ENCODE measurements at regions not wholly inside any gene's neighbourhood (a gene's known extent, or its start where the extent isn't known, plus 50 kb on each side); places are given as distances from the start of the nearest gene placed in this dataset.
A peak's percentile ranks its signal among the peaks of the same experiment; 100 is the strongest.
"Not testable (repeated sequence)": the region's sequence is repeated elsewhere in the genome, so short reads cannot be mapped to it uniquely, and the experiment has no call there.

- no peak for DNase-seq
These were observed 358.6 kb upstream of the ARHGEF26 start for GRCh38 chr3:153762411-153763235.

- no peak for DNase-seq
These were observed 353.3 kb upstream of the ARHGEF26 start for GRCh38 chr3:153767601-153768560.

GRCh38 chr3:153768561-153769469 lies 352.4 kb upstream of the ARHGEF26 start:
- peak; percentile 49 for DNase-seq

- no peak for DNase-seq
These were observed 338.1 kb upstream of the ARHGEF26 start for GRCh38 chr3:153783106-153783505.

- no peak for DNase-seq
These were observed 337.3 kb upstream of the ARHGEF26 start for GRCh38 chr3:153783741-153784480.

- no peak for DNase-seq
These were observed 335.3 kb upstream of the ARHGEF26 start for GRCh38 chr3:153785901-153786300.

GRCh38 chr3:153789380-153789779 lies 331.8 kb upstream of the ARHGEF26 start:
- DNase-seq: no peak

- DNase-seq: not testable (repeated sequence)
These were observed 324.1 kb upstream of the ARHGEF26 start for GRCh38 chr3:153797056-153797455.

- DNase-seq: no peak
These were observed 312.1 kb upstream of the ARHGEF26 start for GRCh38 chr3:153809097-153809496.

GRCh38 chr3:153818338-153818737 lies 302.9 kb upstream of the ARHGEF26 start:
- no peak for DNase-seq

- DNase-seq: no peak
These were observed 301.2 kb upstream of the ARHGEF26 start for GRCh38 chr3:153820035-153820434.

GRCh38 chr3:153828346-153828745 lies 292.8 kb upstream of the ARHGEF26 start:
- not testable (repeated sequence) for DNase-seq

GRCh38 chr3:153829606-153830170 lies 291.5 kb upstream of the ARHGEF26 start:
- DNase-seq: no peak

- DNase-seq: no peak
These were observed 290.6 kb upstream of the ARHGEF26 start for GRCh38 chr3:153830552-153830951.

- DNase-seq: no peak
These were observed 285.6 kb upstream of the ARHGEF26 start for GRCh38 chr3:153835540-153835939.

GRCh38 chr3:153840487-153840886 lies 280.7 kb upstream of the ARHGEF26 start:
- DNase-seq: no peak

- no peak for DNase-seq
These were observed 277.2 kb upstream of the ARHGEF26 start for GRCh38 chr3:153843994-153844393.

GRCh38 chr3:153845311-153845710 lies 275.9 kb upstream of the ARHGEF26 start:
- no peak for DNase-seq

GRCh38 chr3:153848702-153849101 lies 272.5 kb upstream of the ARHGEF26 start:
- DNase-seq: no peak

- no peak for DNase-seq
These were observed 268.8 kb upstream of the ARHGEF26 start for GRCh38 chr3:153852355-153852754.

GRCh38 chr3:153853163-153853562 lies 268.0 kb upstream of the ARHGEF26 start:
- DNase-seq: no peak

GRCh38 chr3:153855772-153856171 lies 265.4 kb upstream of the ARHGEF26 start:
- DNase-seq: no peak

All from activated CD4-positive, alpha-beta T cell treated with anti-CD3 and anti-CD28 coated beads for 48 hours (primary cell).